GM12878 (cell line): ENCODE measurements at regions not wholly inside any gene's neighbourhood (a gene's known extent, or its start where the extent isn't known, plus 50 kb on each side); places are given as distances from the start of the nearest gene placed in this dataset.

Experiments used
- ATAC-seq: fragments of 200-7000 bp; cut with Tn5 transposase; 3 replicates; pipeline ENCODE4 v1.9.1; 2020; ENCODE audit warnings: mild to moderate bottlenecking, moderate library complexity
- BruUV-seq: library from RNA; stranded (reverse); fragments of 400-500 nt; replicated peaks from 2 replicates; lab custom pipeline; 2021; lab: Mats Ljungman, UMichigan
- CTCF ChIA-PET: fragments of 300-600 bp; sonication (Branson Sonifier 250); formaldehyde crosslinking; extraction: SDS; loops from one replicate; lab custom pipeline; 2021; ENCODE audit warnings: inconsistent platforms; lab: Yijun Ruan, JAX
- POLR2A ChIA-PET: fragments of 350-600 bp; formaldehyde crosslinking; extraction: SDS; loops from one replicate; lab custom pipeline; 2021; ENCODE audit warnings: inconsistent platforms; lab: Charles Lee
- RAD21 ChIA-PET: fragments of 300-600 bp; sonication (Branson Sonifier 250); formaldehyde crosslinking; loops from one replicate; lab custom pipeline; 2023; ENCODE audit warnings: antibody characterized with exemption; ENCODE audit not compliant: unreplicated experiment; lab: Charles Lee
- SMC1A ChIA-PET: fragments of 300-600 bp; sonication (Branson Sonifier 250); formaldehyde crosslinking; loops from one replicate; lab custom pipeline; 2023; ENCODE audit not compliant: unreplicated experiment, uncharacterized antibody; lab: Charles Lee
- DNase-seq: peaks from one replicate; pipeline ENCODE4 v3.0.0-alpha.2; 2011; ENCODE audit warnings: low read depth, low spot score
- FAIRE-seq: peaks from 3 replicates; lab custom pipeline; 2011; peaks lifted over from hg19 to GRCh38; lab: Jason Lieb, UNC
- H2AFZ ChIP-seq: 2 replicates; pipeline ENCODE4 v1.6.0; 2011; ENCODE audit warnings: low read depth, low read length, control low read depth; ENCODE audit not compliant: control insufficient read depth
- H3K27ac ChIP-seq: 2 replicates; pipeline ENCODE4 v1.5.1; 2011; ENCODE audit warnings: control low read depth; ENCODE audit not compliant: control insufficient read depth, insufficient read depth
- H3K27me3 ChIP-seq, 2 experiments: replicated peaks in 1 of 2; 2 replicates each; pipeline versions ENCODE4 v1.6.0 to v1.6.1; 2011; ENCODE audit warnings: low read length in 1 of 2; ENCODE audit not compliant: control insufficient read depth in 2 of 2, insufficient read depth in 2 of 2
- H3K36me3 ChIP-seq, 2 experiments: 2 replicates each; pipeline ENCODE4 v1.5.1; 2011; ENCODE audit warnings: low read length in 1 of 2; ENCODE audit not compliant: control insufficient read depth in 2 of 2, insufficient read depth in 2 of 2
- H3K4me1 ChIP-seq: 2 replicates; pipeline ENCODE4 v1.6.1; 2011; ENCODE audit warnings: mild to moderate bottlenecking, low read length, moderate library complexity, mixed read lengths; ENCODE audit not compliant: control insufficient read depth, insufficient read depth
- H3K4me2 ChIP-seq: 2 replicates; pipeline ENCODE4 v1.6.0; 2011; ENCODE audit warnings: control low read depth; ENCODE audit not compliant: control insufficient read depth, insufficient read depth
- H3K4me3 ChIP-seq: fragments of 200-600 bp; sonication (generic); 2 replicates; pipeline ENCODE4 v1.5.1; 2016
- H3K79me2 ChIP-seq: 2 replicates; pipeline ENCODE4 v1.6.0; 2011; ENCODE audit warnings: low read length; ENCODE audit not compliant: control insufficient read depth, insufficient read depth
- H3K9ac ChIP-seq: 2 replicates; pipeline ENCODE4 v1.8.0; 2011; ENCODE audit warnings: low read length, control low read depth, mixed read lengths; ENCODE audit not compliant: control insufficient read depth, insufficient read depth
- H3K9me3 ChIP-seq: replicated peaks from 3 replicates; pipeline ENCODE4 v1.5.1; 2011; ENCODE audit warnings: mild to moderate bottlenecking, low read length; ENCODE audit not compliant: control insufficient read depth, insufficient read depth
- H4K20me1 ChIP-seq: 2 replicates; pipeline ENCODE4 v1.6.0; 2011; ENCODE audit not compliant: control insufficient read depth, insufficient read depth
- BCL3 ChIP-seq: IDR thresholded peaks from 2 replicates; pipeline ENCODE4 v1.6.1; 2011; ENCODE audit warnings: borderline replicate concordance, low read depth, mild to moderate bottlenecking, moderate library complexity, low read length; ENCODE audit not compliant: insufficient read depth, poor library complexity, severe bottlenecking
- BCLAF1 ChIP-seq: fragments of 450-650 bp; IDR thresholded peaks from 2 replicates; pipeline ENCODE4 v1.6.1; 2017; ENCODE audit warnings: antibody characterized with exemption, mild to moderate bottlenecking, moderate library complexity
- CREM ChIP-seq: IDR thresholded peaks from 2 replicates; pipeline ENCODE4 v1.6.1; 2014; ENCODE audit warnings: antibody characterized with exemption, low read depth
- EZH2 ChIP-seq: IDR thresholded peaks from 2 replicates; pipeline ENCODE4 v1.6.1; 2012; ENCODE audit warnings: low read depth, mild to moderate bottlenecking, control low read depth, inconsistent platforms, low read length, borderline replicate concordance; ENCODE audit not compliant: control insufficient read depth
- MYB ChIP-seq: fragments of 150-350 bp; IDR thresholded peaks from 2 replicates; pipeline ENCODE4 v1.6.1; 2014; ENCODE audit warnings: mild to moderate bottlenecking, low read depth, low read length, borderline replicate concordance
- NFYB ChIP-seq: IDR thresholded peaks from 2 replicates; pipeline ENCODE4 v1.6.1; 2011; ENCODE audit warnings: low read depth, mild to moderate bottlenecking, low read length, improper control_type of control experiment, moderate library complexity; ENCODE audit not compliant: insufficient read depth
- SP1 ChIP-seq: IDR thresholded peaks from one replicate; pipeline ENCODE4 v1.6.1; 2011; ENCODE audit warnings: low read depth, low read length
- SREBF1 ChIP-seq: IDR thresholded peaks from 2 replicates; pipeline ENCODE4 v1.6.1; 2012; ENCODE audit warnings: mild to moderate bottlenecking, low read length
- in situ Hi-C: fragments of 300-500 bp; cut with MboI; formaldehyde crosslinking; loops from 9 replicates; pipeline ENCODE4 v1.14.3; 2018; ENCODE audit warnings: mixed read lengths
- intact Hi-C: fragments of 100-400 bp; cut with micrococcal nuclease; formaldehyde crosslinking; loops from one replicate; pipeline ENCODE4 v1.14.2; 2022; ENCODE audit not compliant: unreplicated experiment

GRCh38 chr11:23257556-23257955 is 397.3 kb upstream of the CCDC179 start:
- Histone ChIP-seq H3K36me3 (no peaks in the 10 kb centered on the region), H4K20me1 (no peaks in the 10 kb centered on the region), H3K4me1 (no peaks in the 10 kb centered on the region), H3K27ac (no peak overlapping the region)
- FAIRE-seq (no peak), ATAC-seq (no peak)
- POLR2A ChIA-PET = no interaction called here
- RAD21 ChIA-PET = no interaction called here
- CTCF ChIA-PET = no interaction called here
- SMC1A ChIA-PET = no interaction called here
- in situ Hi-C loops = no loop called here
- TF ChIP-seq SREBF1 = no peak
- TF ChIP-seq NFYB = no peak
- no peak for TF ChIP-seq EZH2
- TF ChIP-seq SP1 = no peak
- no peak for TF ChIP-seq CREM
- no peak for TF ChIP-seq MYB
- TF ChIP-seq BCL3 = no peak
- no peak for TF ChIP-seq BCLAF1
- TF ChIP-seq, all 136 proteins: peak for 0
- H3K9me3 ChIP-seq = no peaks in the 10 kb centered on the region
- H3K9ac ChIP-seq = no peak overlapping the region
- no peak overlapping the region for H3K4me2 ChIP-seq
- no peak overlapping the region for H2AFZ ChIP-seq
- no peak overlapping the region for H3K4me3 ChIP-seq
- BruUV-seq = no TSS peak
- no peaks in the 10 kb centered on the region for H3K27me3 ChIP-seq
- intact Hi-C loops = no loop called here
- no peaks in the 10 kb centered on the region for H3K79me2 ChIP-seq
- no peak for DNase-seq
